ENCODE measurements at regions not wholly inside any gene's neighbourhood (a gene's known extent, or its start where the extent isn't known, plus 50 kb on each side); places are given as distances from the start of the nearest gene placed in this dataset.

- ChIA-PET CTCF (no interaction called here), POLR2A (no interaction called here)
- no peak for ATAC-seq (ENCODE audit: low read depth)
- no peak overlapping the region for H3K4me3 Mint-ChIP-seq
- no peak for TF ChIP-seq CTCF (IDR thresholded peaks at IDR 0.05)
- no peaks in the 10 kb centered on the region for H3K9me3 Mint-ChIP-seq
- no peak for DNase-seq
- H3K27ac Mint-ChIP-seq = no peak overlapping the region
- intact Hi-C loops (cut with micrococcal nuclease) = no loop called here
- no peaks in the 10 kb centered on the region for H3K4me1 Mint-ChIP-seq
- no peaks in the 10 kb centered on the region for H3K36me3 Mint-ChIP-seq (ENCODE audit: low read depth)
- no peaks in the 10 kb centered on the region for H3K27me3 Mint-ChIP-seq
Measured at GRCh38 chr13:83996415-83996814, 114.1 kb upstream of the SLITRK1 start.

GRCh38 chr13:83995930-83996329 is 113.7 kb upstream of the SLITRK1 start:
- no peaks in the 10 kb centered on the region for H3K9me3 Mint-ChIP-seq
- CTCF ChIA-PET = no interaction called here
- DNase-seq (no peak), ATAC-seq (ENCODE audit: low read depth) (no peak)
- intact Hi-C loops (cut with micrococcal nuclease) = no loop called here
- no peak overlapping the region for H3K27ac Mint-ChIP-seq
- H3K36me3 Mint-ChIP-seq (ENCODE audit: low read depth) = no peaks in the 10 kb centered on the region
- H3K4me3 Mint-ChIP-seq = no peak overlapping the region
- H3K27me3 Mint-ChIP-seq = no peaks in the 10 kb centered on the region
- H3K4me1 Mint-ChIP-seq = no peaks in the 10 kb centered on the region
- POLR2A ChIA-PET = no interaction called here
- no peak for TF ChIP-seq CTCF (IDR thresholded peaks at IDR 0.05)

DNA sequence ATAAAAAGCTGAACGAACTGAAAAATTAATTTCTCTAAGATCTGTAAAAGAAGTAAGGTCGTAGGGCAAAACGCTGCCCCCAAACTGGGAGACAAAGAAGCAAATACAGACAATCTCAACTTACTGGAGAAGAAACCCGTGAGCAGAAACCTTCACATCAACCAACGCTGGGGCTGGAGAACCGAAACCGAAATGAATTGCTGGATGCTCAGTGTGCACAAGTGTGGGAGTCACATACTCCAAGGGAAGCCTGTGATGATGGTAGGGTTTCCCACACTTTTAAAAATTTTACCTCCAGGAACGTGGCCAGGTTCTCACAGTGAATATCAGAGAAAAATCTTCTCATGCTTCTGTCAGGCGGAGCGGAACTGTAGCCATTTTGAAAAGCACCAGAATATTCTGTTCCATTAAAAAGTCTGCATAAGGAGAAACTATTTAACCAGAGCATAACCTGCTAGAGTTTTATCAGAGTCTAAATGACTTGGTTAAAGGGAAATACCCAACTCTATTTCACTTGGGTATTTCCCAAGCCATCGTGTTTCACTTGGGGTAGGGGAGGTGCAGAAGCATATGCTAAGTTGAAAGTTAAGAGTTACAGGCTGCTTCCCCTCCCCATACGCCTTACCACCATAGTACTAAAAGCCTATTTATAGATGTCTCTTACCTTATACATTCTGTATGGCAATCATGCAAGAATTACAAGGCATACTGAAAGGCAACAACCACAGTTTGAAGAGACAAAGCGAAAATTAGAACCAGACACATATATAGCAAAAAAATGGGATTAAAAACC is 110.5 kb upstream of the SLITRK1 start:
- ATAC-seq (ENCODE audit: low read depth) (no peak), DNase-seq (no peak)
- POLR2A ChIA-PET = no interaction called here
- intact Hi-C loops (cut with micrococcal nuclease) = no loop called here
- H3K9me3 Mint-ChIP-seq = no peaks in the 10 kb centered on the region
- TF ChIP-seq CTCF (IDR thresholded peaks at IDR 0.05) = no peak
- no peak overlapping the region for H3K27ac Mint-ChIP-seq
- H3K36me3 Mint-ChIP-seq (ENCODE audit: low read depth) = no peaks in the 10 kb centered on the region
- no peaks in the 10 kb centered on the region for H3K4me1 Mint-ChIP-seq
- CTCF ChIA-PET = no interaction called here
- no peak overlapping the region for H3K4me3 Mint-ChIP-seq
- no peaks in the 10 kb centered on the region for H3K27me3 Mint-ChIP-seq

DNA sequence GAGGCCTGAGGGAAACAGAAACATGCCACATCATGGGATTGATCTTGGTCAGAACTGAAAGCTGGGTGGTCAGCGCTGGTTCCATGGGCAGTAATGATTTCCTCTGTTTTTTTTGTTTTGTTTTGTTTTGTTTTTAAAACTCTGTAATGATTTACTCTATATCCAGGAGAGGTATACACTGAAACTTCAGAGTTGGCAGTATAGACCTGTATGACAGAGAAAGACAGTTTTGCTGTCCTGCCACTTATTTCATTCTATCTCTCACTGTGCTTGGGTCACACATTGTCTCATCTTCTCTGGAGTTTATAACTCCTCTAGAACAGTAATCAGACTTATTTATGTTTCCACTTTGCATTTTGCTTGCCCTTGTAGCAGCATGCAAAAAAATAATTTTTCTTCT is 105.1 kb upstream of the SLITRK1 start:
- ATAC-seq (ENCODE audit: low read depth) (no peak), DNase-seq (no peak)
- no peaks in the 10 kb centered on the region for H3K4me1 Mint-ChIP-seq
- no peak overlapping the region for H3K4me3 Mint-ChIP-seq
- no peak for TF ChIP-seq CTCF (IDR thresholded peaks at IDR 0.05)
- H3K27ac Mint-ChIP-seq = no peak overlapping the region
- H3K9me3 Mint-ChIP-seq = peaks cover 11% of the 10 kb centered on the region
- ChIA-PET CTCF (no interaction called here), POLR2A (no interaction called here)
- H3K36me3 Mint-ChIP-seq (ENCODE audit: low read depth) = no peaks in the 10 kb centered on the region
- intact Hi-C loops (cut with micrococcal nuclease) = no loop called here
- no peaks in the 10 kb centered on the region for H3K27me3 Mint-ChIP-seq

DNA sequence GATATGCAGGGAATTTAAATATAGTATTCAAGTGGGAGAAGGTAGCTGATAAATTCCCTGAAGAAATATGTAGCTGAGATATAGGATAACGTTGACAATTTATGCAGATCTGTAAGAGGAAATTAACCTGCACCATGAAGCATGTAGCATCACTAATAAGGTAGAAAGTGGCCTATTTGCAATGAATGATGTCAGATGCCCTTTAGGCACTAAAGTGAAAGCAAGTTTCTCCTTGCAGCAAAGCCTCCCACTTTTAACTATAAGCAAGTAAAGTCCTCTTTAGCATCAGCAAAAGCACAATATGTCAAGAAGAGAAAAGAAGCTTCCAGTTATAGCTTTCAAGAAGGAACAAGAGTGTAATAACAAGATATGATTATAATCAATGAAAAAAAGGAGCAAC is 102.5 kb upstream of the SLITRK1 start:
- no peaks in the 10 kb centered on the region for H3K36me3 Mint-ChIP-seq (ENCODE audit: low read depth)
- ATAC-seq (ENCODE audit: low read depth) (no peak), DNase-seq (no peak)
- peaks cover 11% of the 10 kb centered on the region for H3K9me3 Mint-ChIP-seq
- H3K4me1 Mint-ChIP-seq = no peaks in the 10 kb centered on the region
- intact Hi-C loops (cut with micrococcal nuclease) = no loop called here
- TF ChIP-seq CTCF (IDR thresholded peaks at IDR 0.05) = no peak
- H3K27ac Mint-ChIP-seq = no peak overlapping the region
- ChIA-PET POLR2A (no interaction called here), CTCF (no interaction called here)
- H3K4me3 Mint-ChIP-seq = no peak overlapping the region
- no peaks in the 10 kb centered on the region for H3K27me3 Mint-ChIP-seq

Measured in activated B cell treated with CpG ODN at 0.5 μM for 24 hours (primary cell).